B cell (primary cell): ENCODE measurements at regions not wholly inside any gene's neighbourhood (a gene's known extent, or its start where the extent isn't known, plus 50 kb on each side); places are given as distances from the start of the nearest gene placed in this dataset.

Experiments
- ATAC-seq: fragments of 200-7000 bp; cut with Tn5 transposase; one replicate; pipeline ENCODE4 v1.10.0; 2021; ENCODE audit warnings: low read depth, mild to moderate bottlenecking, moderate number of reproducible peaks, moderate library complexity
- CTCF ChIA-PET: fragments of 350-600 bp; sonication (Branson Sonifier 250); formaldehyde crosslinking; loops from one replicate; lab custom pipeline; 2021; ENCODE audit warnings: antibody characterized with exemption, inconsistent platforms; lab: Charles Lee
- POLR2A ChIA-PET: fragments of 350-600 bp; sonication (Branson Sonifier 250); formaldehyde crosslinking; loops from one replicate; lab custom pipeline; 2021; ENCODE audit warnings: antibody characterized with exemption; lab: Charles Lee
- DNase-seq: peaks from one replicate; pipeline ENCODE4 v3.0.0; 2013
- H2AFZ ChIP-seq: 2 replicates; pipeline ENCODE4 v1.6.1; 2012; ENCODE audit warnings: mild to moderate bottlenecking, low read depth, low read length; ENCODE audit not compliant: insufficient read depth, poor library complexity, severe bottlenecking
- H3K27ac ChIP-seq, 2 donors: 1 replicate in 1 of 2; 2 replicates in 1 of 2; pipeline ENCODE4 v1.5.1; 2012 to 2013; ENCODE audit warnings: low read length in 2 of 2, mild to moderate bottlenecking in 2 of 2, moderate library complexity in 1 of 2
- H3K27me3 ChIP-seq, 4 experiments: fragments of 200-600 bp in 1 of 4; sonication (generic) in 1 of 4; replicated peaks in 1 of 4; 1 replicate in 2 of 4; 2 replicates in 2 of 4; pipeline versions ENCODE4 v1.6.1 to v1.7.0; 2013 to 2016; ENCODE audit warnings: low read length in 3 of 4, mild to moderate bottlenecking in 2 of 4, mixed read lengths in 1 of 4, moderate library complexity in 1 of 4; ENCODE audit not compliant: insufficient read depth in 4 of 4, control insufficient read depth in 3 of 4; ENCODE audit errors: control extremely low read depth in 1 of 4
- H3K36me3 ChIP-seq, 2 experiments: replicated peaks in 1 of 2; 1 replicate in 1 of 2; 2 replicates in 1 of 2; pipeline versions ENCODE4 v1.6.1 to v1.7.1; 2013; ENCODE audit warnings: low read length in 1 of 2; ENCODE audit not compliant: insufficient read depth in 2 of 2, control insufficient read depth in 1 of 2; ENCODE audit errors: control extremely low read depth in 1 of 2, extremely low read depth in 1 of 2
- H3K4me1 ChIP-seq, 2 donors: fragments of 200-600 bp in 1 of 2; sonication (generic) in 1 of 2; 1 replicate in 1 of 2; 2 replicates in 1 of 2; pipeline versions ENCODE4 v1.5.1 to v1.6.1; 2013 to 2017; ENCODE audit warnings: low read length in 2 of 2; ENCODE audit not compliant: control insufficient read depth in 2 of 2, insufficient read depth in 2 of 2
- H3K4me2 ChIP-seq: replicated peaks from 2 replicates; pipeline ENCODE3; 2012; ENCODE audit warnings: mild to moderate bottlenecking, low read depth, low read length; ENCODE audit not compliant: poor library complexity, severe bottlenecking
- H3K4me3 ChIP-seq, 5 experiments: fragments of 200-600 bp in 1 of 5; sonication (generic) in 1 of 5; 1 replicate in 3 of 5; 2 replicates in 2 of 5; pipeline versions ENCODE4 v1.5.1 to v1.7.0; 2011 to 2016; ENCODE audit warnings: low read length in 4 of 5, mild to moderate bottlenecking in 4 of 5, low read depth in 2 of 5, control low read depth in 1 of 5, moderate library complexity in 1 of 5; ENCODE audit not compliant: insufficient read depth in 1 of 5; ENCODE audit errors: control extremely low read depth in 1 of 5, extremely low read depth in 1 of 5
- H3K79me2 ChIP-seq: fragments of 200-600 bp; sonication (generic); one replicate; pipeline ENCODE4 v1.6.0; 2016; ENCODE audit warnings: low read length; ENCODE audit not compliant: control insufficient read depth, insufficient read depth
- H3K9ac ChIP-seq: fragments of 200-600 bp; sonication (generic); 2 replicates; pipeline ENCODE4 v1.6.1; 2017; ENCODE audit warnings: mild to moderate bottlenecking, low read length, moderate library complexity
- H3K9me3 ChIP-seq, 3 donors: one replicate each; pipeline versions ENCODE4 v1.6.1 to v1.7.1; 2013; ENCODE audit warnings: low read length in 2 of 3; ENCODE audit not compliant: control insufficient read depth in 2 of 3, insufficient read depth in 1 of 3; ENCODE audit errors: control extremely low read depth in 1 of 3
- H4K20me1 ChIP-seq: 2 replicates; pipeline ENCODE4 v1.6.0; 2012; ENCODE audit warnings: mild to moderate bottlenecking, low read length; ENCODE audit not compliant: insufficient read depth, control insufficient read depth, poor library complexity, severe bottlenecking
- H3K27ac Mint-ChIP-seq: one replicate; pipeline ENCODE4 v1.8.0; 2021; ENCODE audit warnings: mixed read lengths
- H3K27me3 Mint-ChIP-seq: one replicate; pipeline ENCODE4 v1.8.0; 2021; ENCODE audit warnings: mixed read lengths
- H3K4me1 Mint-ChIP-seq: one replicate; pipeline ENCODE4 v1.8.0; 2021; ENCODE audit warnings: mixed read lengths
- H3K4me3 Mint-ChIP-seq: one replicate; pipeline ENCODE4 v1.8.0; 2021; ENCODE audit warnings: mixed read lengths
- H3K9me3 Mint-ChIP-seq: one replicate; pipeline ENCODE4 v1.8.0; 2022; ENCODE audit warnings: mixed read lengths; ENCODE audit not compliant: insufficient read depth
- CTCF ChIP-seq: fragments of 200-600 bp; IDR thresholded peaks from one replicate; pipeline ENCODE4 v1.8.0; 2022; ENCODE audit warnings: antibody characterized with exemption, mild to moderate bottlenecking
- EZH2 ChIP-seq: IDR thresholded peaks from 2 replicates; pipeline ENCODE4 v1.6.1; 2012; ENCODE audit warnings: borderline replicate concordance, low read depth, mild to moderate bottlenecking, moderate library complexity, low read length; ENCODE audit not compliant: insufficient read depth, poor library complexity, severe bottlenecking
- WGBS: methylation state at CpG from one replicate; pipeline ENCODE4 v1.1.5; 2013; ENCODE audit warnings: missing lambda C conversion rate; ENCODE audit not compliant: insufficient coverage; 5-methylcytosine and 5-hydroxymethylcytosine counted together
- intact Hi-C: fragments of 100-400 bp; cut with micrococcal nuclease; formaldehyde crosslinking; loops from one replicate; pipeline ENCODE4 v1.10.0; 2022

GRCh38 chr4:115424852-115425251 lies 311.4 kb upstream of the NDST4 start:
- Histone ChIP-seq H3K9ac (no peak overlapping the region), H2AFZ (no peak overlapping the region), H4K20me1 (no peaks in the 10 kb centered on the region), H3K4me2 (no peak overlapping the region), H3K27me3 (no peaks in the 10 kb centered on the region), H3K36me3 (no peaks in the 10 kb centered on the region), H3K79me2 (no peaks in the 10 kb centered on the region), H3K27ac (no peak overlapping the region), H3K4me1 (no peaks in the 10 kb centered on the region), H3K9me3 (peaks cover 0 to 2% (median 0%) of the 10 kb centered on the region in 3 donors), H3K4me3 (no peak overlapping the region)
- DNase-seq, result no peak
- WGBS, result no CpG with 5 or more reads among the region's 1 CpG
- no peaks in the 10 kb centered on the region for H3K4me1 Mint-ChIP-seq
- TF ChIP-seq CTCF, result no peak
- no peak for TF ChIP-seq EZH2
- ChIA-PET POLR2A (no interaction called here), CTCF (no interaction called here)
- H3K27me3 Mint-ChIP-seq, result no peaks in the 10 kb centered on the region
- H3K9me3 Mint-ChIP-seq, result peaks cover 2% of the 10 kb centered on the region
- no peak for ATAC-seq
- intact Hi-C loops, result no loop called here
- H3K4me3 Mint-ChIP-seq, result no peak overlapping the region
- H3K27ac Mint-ChIP-seq, result no peak overlapping the region

- Mint-ChIP-seq H3K27ac (no peak overlapping the region), H3K4me1 (no peaks in the 10 kb centered on the region), H3K4me3 (no peak overlapping the region), H3K9me3 (peaks cover 2% of the 10 kb centered on the region), H3K27me3 (no peaks in the 10 kb centered on the region)
- Histone ChIP-seq H2AFZ (no peak overlapping the region), H3K36me3 (no peaks in the 10 kb centered on the region), H3K4me2 (no peak overlapping the region), H4K20me1 (no peaks in the 10 kb centered on the region), H3K79me2 (no peaks in the 10 kb centered on the region), H3K9me3 (peaks cover 0 to 4% (median 1%) of the 10 kb centered on the region in 3 donors), H3K9ac (no peak overlapping the region), H3K4me3 (no peak overlapping the region), H3K27ac (no peak overlapping the region), H3K4me1 (no peaks in the 10 kb centered on the region), H3K27me3 (no peaks in the 10 kb centered on the region)
- DNase-seq, result no peak
- ATAC-seq, result no peak
- 76% methylated on average over 5 of the region's 8 CpGs for WGBS
- CTCF ChIA-PET, result no interaction called here
- TF ChIP-seq CTCF, result no peak
- no peak for TF ChIP-seq EZH2
- POLR2A ChIA-PET, result no interaction called here
- intact Hi-C loops, result no loop called here
Measured at GRCh38 chr4:115418635-115419396, 305.4 kb upstream of the NDST4 start.
